Keratinocyte (primary cell): ENCODE measurements at regions not wholly inside any gene's neighbourhood (a gene's known extent, or its start where the extent isn't known, plus 50 kb on each side); places are given as distances from the start of the nearest gene placed in this dataset.
A peak's percentile ranks its signal among the peaks of the same experiment; 100 is the strongest.

Source experiments
- DNase-seq: peaks from one replicate; pipeline ENCODE4 v3.0.0-alpha.2; 2011; ENCODE audit warnings: low read depth, missing footprints, low spot score
- FAIRE-seq: peaks from 2 replicates; lab custom pipeline; 2011; peaks lifted over from hg19 to GRCh38; lab: Jason Lieb, UNC
- H2AFZ ChIP-seq: 2 replicates; pipeline ENCODE4 v1.6.0; 2012; ENCODE audit warnings: low read length, control low read depth, inconsistent platforms; ENCODE audit not compliant: control insufficient read depth
- H3K27ac ChIP-seq: 2 replicates; pipeline ENCODE4 v1.5.1; 2011; ENCODE audit warnings: low read length; ENCODE audit not compliant: control insufficient read depth, insufficient read depth
- H3K27me3 ChIP-seq: 3 replicates; pipeline ENCODE4 v1.6.0; 2011; ENCODE audit warnings: low read length; ENCODE audit not compliant: control insufficient read depth, insufficient read depth; ENCODE audit errors: extremely low read depth
- H3K36me3 ChIP-seq, 2 experiments: 2 replicates in 1 of 2; 3 replicates in 1 of 2; pipeline ENCODE4 v1.5.1; 2011; ENCODE audit warnings: low read length in 2 of 2, mild to moderate bottlenecking in 1 of 2; ENCODE audit not compliant: control insufficient read depth in 2 of 2, insufficient read depth in 2 of 2; ENCODE audit errors: extremely low read depth in 1 of 2
- H3K4me1 ChIP-seq: 3 replicates; pipeline ENCODE4 v1.5.1; 2011; ENCODE audit warnings: low read length; ENCODE audit not compliant: control insufficient read depth, insufficient read depth; ENCODE audit errors: extremely low read depth
- H3K4me2 ChIP-seq: 3 replicates; pipeline ENCODE4 v1.6.0; 2011; ENCODE audit warnings: low read depth, low read length; ENCODE audit not compliant: control insufficient read depth, insufficient read depth; ENCODE audit errors: extremely low read depth
- H3K4me3 ChIP-seq, 3 experiments: fragments of 200-600 bp in 1 of 3; sonication (generic) in 1 of 3; 2 replicates in 2 of 3; 3 replicates in 1 of 3; pipeline ENCODE4 v1.5.1; 2011 to 2016; ENCODE audit warnings: low read length in 3 of 3, mild to moderate bottlenecking in 3 of 3, control low read depth in 2 of 3, inconsistent platforms in 1 of 3, low read depth in 1 of 3, mixed read lengths in 1 of 3, mixed run types in 1 of 3, moderate library complexity in 1 of 3; ENCODE audit not compliant: control insufficient read depth in 2 of 3, insufficient read depth in 2 of 3; ENCODE audit errors: extremely low read depth in 1 of 3
- H3K79me2 ChIP-seq: 2 replicates; pipeline ENCODE4 v1.6.0; 2012; ENCODE audit warnings: low read length; ENCODE audit not compliant: control insufficient read depth, insufficient read depth
- H3K9ac ChIP-seq: 3 replicates; pipeline ENCODE4 v1.6.0; 2011; ENCODE audit warnings: low read length; ENCODE audit not compliant: control insufficient read depth, insufficient read depth; ENCODE audit errors: extremely low read depth
- H3K9me1 ChIP-seq: 3 replicates; pipeline ENCODE4 v1.6.0; 2011; ENCODE audit warnings: low read length; ENCODE audit not compliant: control insufficient read depth, insufficient read depth; ENCODE audit errors: extremely low read depth
- H3K9me3 ChIP-seq: 2 replicates; pipeline ENCODE4 v1.5.1; 2012; ENCODE audit warnings: low read depth, low read length; ENCODE audit not compliant: control insufficient read depth
- H4K20me1 ChIP-seq: 3 replicates; pipeline ENCODE4 v1.6.0; 2011; ENCODE audit warnings: low read length; ENCODE audit not compliant: control insufficient read depth, insufficient read depth; ENCODE audit errors: extremely low read depth
- EZH2 ChIP-seq: IDR thresholded peaks from one replicate; pipeline ENCODE4 v1.6.1; 2012; ENCODE audit warnings: inconsistent platforms, mild to moderate bottlenecking, low read length, moderate library complexity
- dilution Hi-C: fragments of 300-500 bp; cut with MboI; formaldehyde crosslinking; loops from one replicate; pipeline ENCODE4 v1.7.0; 2020; ENCODE audit warnings: low sequenced_read_pairs; ENCODE audit not compliant: extremely low pct_ligation_motif_present
- TF ChIP-seq, protein P1 (sequence below), 3 experiments: IDR thresholded peaks in 1 of 3; conservative IDR thresholded peaks in 1 of 3; optimal IDR thresholded peaks in 1 of 3; 2 replicates in 2 of 3; 3 replicates in 1 of 3; pipeline versions ENCODE3 to v1.5.1; 2011; ENCODE audit warnings: low read length in 3 of 3, mild to moderate bottlenecking in 3 of 3, moderate library complexity in 2 of 3, control low read depth in 1 of 3, inconsistent platforms in 1 of 3; ENCODE audit not compliant: insufficient read depth in 2 of 3; ENCODE audit errors: extremely low read depth in 1 of 3

DNA sequence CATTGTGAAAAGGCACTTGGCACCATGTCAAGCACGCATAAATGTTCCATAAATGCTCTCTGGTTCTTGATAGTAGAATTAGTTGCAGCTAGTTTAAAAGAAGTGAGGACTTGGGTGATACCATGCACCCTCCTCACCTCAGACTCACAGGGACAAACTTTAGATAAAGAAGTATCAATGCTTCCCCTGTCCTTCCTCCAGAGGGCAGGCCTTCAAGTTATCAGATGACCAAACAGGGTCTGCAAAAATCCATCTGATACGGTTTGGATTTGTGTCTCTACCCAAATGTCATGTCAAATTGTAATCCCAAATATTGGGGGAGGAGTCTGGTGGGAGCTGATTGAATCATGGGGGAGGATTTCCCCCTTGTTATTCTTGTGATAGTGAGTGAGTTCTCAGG lies 54.1 kb downstream of the C1QL2 start:
- Histone ChIP-seq H3K4me3 (no peak overlapping the region), H3K9ac (no peak overlapping the region), H3K9me1 (no peaks in the 10 kb centered on the region), H3K79me2 (no peaks in the 10 kb centered on the region), H3K27me3 (no peaks in the 10 kb centered on the region), H3K9me3 (no peaks in the 10 kb centered on the region), H4K20me1 (no peaks in the 10 kb centered on the region), H3K4me1 (no peaks in the 10 kb centered on the region), H3K36me3 (no peaks in the 10 kb centered on the region), H3K4me2 (no peak overlapping the region), H3K27ac (no peak overlapping the region), H2AFZ (no peak overlapping the region)
- no peak for TF ChIP-seq EZH2
- TF ChIP-seq, protein P1, sequence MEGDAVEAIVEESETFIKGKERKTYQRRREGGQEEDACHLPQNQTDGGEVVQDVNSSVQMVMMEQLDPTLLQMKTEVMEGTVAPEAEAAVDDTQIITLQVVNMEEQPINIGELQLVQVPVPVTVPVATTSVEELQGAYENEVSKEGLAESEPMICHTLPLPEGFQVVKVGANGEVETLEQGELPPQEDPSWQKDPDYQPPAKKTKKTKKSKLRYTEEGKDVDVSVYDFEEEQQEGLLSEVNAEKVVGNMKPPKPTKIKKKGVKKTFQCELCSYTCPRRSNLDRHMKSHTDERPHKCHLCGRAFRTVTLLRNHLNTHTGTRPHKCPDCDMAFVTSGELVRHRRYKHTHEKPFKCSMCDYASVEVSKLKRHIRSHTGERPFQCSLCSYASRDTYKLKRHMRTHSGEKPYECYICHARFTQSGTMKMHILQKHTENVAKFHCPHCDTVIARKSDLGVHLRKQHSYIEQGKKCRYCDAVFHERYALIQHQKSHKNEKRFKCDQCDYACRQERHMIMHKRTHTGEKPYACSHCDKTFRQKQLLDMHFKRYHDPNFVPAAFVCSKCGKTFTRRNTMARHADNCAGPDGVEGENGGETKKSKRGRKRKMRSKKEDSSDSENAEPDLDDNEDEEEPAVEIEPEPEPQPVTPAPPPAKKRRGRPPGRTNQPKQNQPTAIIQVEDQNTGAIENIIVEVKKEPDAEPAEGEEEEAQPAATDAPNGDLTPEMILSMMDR (optimal IDR thresholded peaks at IDR 0.05 in 1 of 3, IDR thresholded peaks at IDR 0.05 in 1 of 3, conservative IDR thresholded peaks at IDR 0.05 in 1 of 3; ENCODE audit: extremely low read depth in 1 of 3, insufficient read depth in 2 of 3, low read length in 3 of 3) = peak in 1 of 3 experiments; percentile 6
- no peak for DNase-seq
- dilution Hi-C loops = no loop called here
- no peak for FAIRE-seq

DNA sequence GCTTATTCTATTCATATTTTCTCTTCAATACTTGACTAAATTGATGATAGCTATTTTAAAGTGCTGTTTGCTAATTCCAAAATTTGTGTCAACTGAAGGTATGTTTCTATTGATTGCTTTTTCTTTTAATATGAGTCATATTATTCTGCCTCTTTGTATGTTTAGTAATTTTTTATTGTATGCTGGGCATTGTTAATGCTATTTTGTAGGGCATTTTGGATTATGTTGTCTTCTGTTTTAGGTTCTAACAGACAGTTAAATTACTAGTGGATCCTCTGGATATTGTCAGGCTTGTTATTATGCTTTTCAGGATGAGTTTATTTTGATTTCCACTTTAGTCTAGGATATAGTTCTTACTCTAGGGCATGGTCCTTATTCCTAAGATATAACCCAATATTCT lies 55.6 kb downstream of the C1QL2 start:
- Histone ChIP-seq H3K27me3 (no peaks in the 10 kb centered on the region), H3K9me3 (no peaks in the 10 kb centered on the region), H3K9me1 (no peaks in the 10 kb centered on the region), H3K9ac (no peak overlapping the region), H3K4me3 (no peak overlapping the region), H3K27ac (no peak overlapping the region), H4K20me1 (no peaks in the 10 kb centered on the region), H3K36me3 (no peaks in the 10 kb centered on the region), H3K4me1 (no peaks in the 10 kb centered on the region), H3K4me2 (no peak overlapping the region), H2AFZ (no peak overlapping the region), H3K79me2 (no peaks in the 10 kb centered on the region)
- dilution Hi-C loops = no loop called here
- no peak for FAIRE-seq
- TF ChIP-seq, protein P1 (optimal IDR thresholded peaks at IDR 0.05 in 1 of 3, IDR thresholded peaks at IDR 0.05 in 1 of 3, conservative IDR thresholded peaks at IDR 0.05 in 1 of 3; ENCODE audit: extremely low read depth in 1 of 3, insufficient read depth in 2 of 3, low read length in 3 of 3) = no peak
- no peak for TF ChIP-seq EZH2
- DNase-seq = no peak
